CD4-positive, alpha-beta memory T cell (primary cell): ENCODE measurements at regions not wholly inside any gene's neighbourhood (a gene's known extent, or its start where the extent isn't known, plus 50 kb on each side); places are given as distances from the start of the nearest gene placed in this dataset.

ENCODE experiments used
- CTCF ChIA-PET: fragments of 350-600 bp; sonication (Branson Sonifier 250); formaldehyde crosslinking; loops from one replicate; lab custom pipeline; 2021; ENCODE audit warnings: inconsistent platforms; ENCODE audit not compliant: partially characterized antibody; lab: Charles Lee
- POLR2A ChIA-PET: fragments of 350-600 bp; sonication (Branson Sonifier 250); formaldehyde crosslinking; loops from one replicate; lab custom pipeline; 2021; ENCODE audit not compliant: partially characterized antibody; lab: Charles Lee
- DNase-seq, 5 donors: peaks; one replicate each; pipeline versions ENCODE4 v3.0.0 to v3.0.0-alpha.2; 2020 to 2022; ENCODE audit warnings: mixed read lengths in 1 of 5
- H3K27ac ChIP-seq: one replicate; pipeline ENCODE4 v1.7.0; 2013; ENCODE audit warnings: low read depth, low read length
- H3K27me3 ChIP-seq: 2 replicates; pipeline ENCODE4 v1.7.0; 2013; ENCODE audit warnings: mild to moderate bottlenecking, low read length, moderate library complexity; ENCODE audit not compliant: insufficient read depth
- H3K36me3 ChIP-seq: 2 replicates; pipeline ENCODE4 v1.7.0; 2013; ENCODE audit warnings: mild to moderate bottlenecking, low read length, moderate library complexity; ENCODE audit not compliant: insufficient read depth
- H3K4me1 ChIP-seq: 2 replicates; pipeline ENCODE4 v1.7.0; 2013; ENCODE audit warnings: mild to moderate bottlenecking, low read length, moderate library complexity; ENCODE audit not compliant: insufficient read depth
- H3K4me3 ChIP-seq, 2 donors: one replicate each; pipeline ENCODE4 v1.7.0; 2013; ENCODE audit warnings: low read length in 2 of 2, mild to moderate bottlenecking in 1 of 2
- H3K9me3 ChIP-seq, 2 donors: one replicate each; pipeline ENCODE4 v1.7.0; 2013; ENCODE audit warnings: low read length in 2 of 2, control low read depth in 1 of 2; ENCODE audit not compliant: control insufficient read depth in 1 of 2
- H3K27ac Mint-ChIP-seq, 7 donors: one replicate each; pipeline ENCODE4 v1.8.0; 2020 to 2021; ENCODE audit warnings: mixed read lengths in 7 of 7, mild to moderate bottlenecking in 6 of 7, inconsistent platforms in 3 of 7, moderate library complexity in 3 of 7
- H3K27me3 Mint-ChIP-seq, 2 donors: one replicate each; pipeline ENCODE4 v1.8.0; 2020 to 2021; ENCODE audit warnings: mixed read lengths in 2 of 2
- H3K36me3 Mint-ChIP-seq, 2 donors: one replicate each; pipeline ENCODE4 v1.8.0; 2020 to 2021; ENCODE audit warnings: mixed read lengths in 2 of 2, inconsistent platforms in 1 of 2, mild to moderate bottlenecking in 1 of 2
- H3K4me1 Mint-ChIP-seq, 4 donors: one replicate each; pipeline ENCODE4 v1.8.0; 2020 to 2021; ENCODE audit warnings: mixed read lengths in 4 of 4, mild to moderate bottlenecking in 1 of 4
- H3K4me3 Mint-ChIP-seq, 8 donors: one replicate each; pipeline ENCODE4 v1.8.0; 2020 to 2021; ENCODE audit warnings: mixed read lengths in 8 of 8, mild to moderate bottlenecking in 7 of 8, moderate library complexity in 6 of 8, inconsistent platforms in 3 of 8
- H3K9me3 Mint-ChIP-seq, 8 donors: one replicate each; pipeline ENCODE4 v1.8.0; 2020 to 2021; ENCODE audit warnings: mixed read lengths in 8 of 8, mild to moderate bottlenecking in 5 of 8, inconsistent platforms in 3 of 8, moderate library complexity in 1 of 8
- intact Hi-C: fragments of 100-400 bp; cut with micrococcal nuclease; formaldehyde crosslinking; loops from one replicate; pipeline ENCODE4 v1.15.1; 2023

GRCh38 chr2:145682546-145683157 lies 1162.7 kb upstream of the ZEB2 start:
- POLR2A ChIA-PET: no interaction called here
- Histone ChIP-seq H3K4me3 (no peak overlapping the region), H3K27ac (no peak overlapping the region), H3K27me3 (no peaks in the 10 kb centered on the region), H3K4me1 (no peaks in the 10 kb centered on the region), H3K9me3 (no peaks in the 10 kb centered on the region), H3K36me3 (no peaks in the 10 kb centered on the region)
- no peak for DNase-seq
- no peaks in the 10 kb centered on the region for H3K36me3 Mint-ChIP-seq
- H3K9me3 Mint-ChIP-seq: peaks cover 0 to 10% (median 4%) of the 10 kb centered on the region in 8 donors
- CTCF ChIA-PET: no interaction called here
- no peak overlapping the region for H3K27ac Mint-ChIP-seq
- H3K4me1 Mint-ChIP-seq: no peaks in the 10 kb centered on the region
- intact Hi-C loops: no loop called here
- H3K4me3 Mint-ChIP-seq: no peak overlapping the region
- no peaks in the 10 kb centered on the region for H3K27me3 Mint-ChIP-seq

- Histone ChIP-seq H3K27ac (no peak overlapping the region), H3K4me1 (no peaks in the 10 kb centered on the region), H3K27me3 (no peaks in the 10 kb centered on the region), H3K36me3 (no peaks in the 10 kb centered on the region), H3K4me3 (no peak overlapping the region), H3K9me3 (no peaks in the 10 kb centered on the region)
- DNase-seq: no peak
- Mint-ChIP-seq H3K4me3 (no peak overlapping the region), H3K27me3 (no peaks in the 10 kb centered on the region), H3K9me3 (peaks cover 0 to 10% (median 3%) of the 10 kb centered on the region in 8 donors), H3K27ac (no peak overlapping the region), H3K4me1 (no peaks in the 10 kb centered on the region), H3K36me3 (no peaks in the 10 kb centered on the region)
- CTCF ChIA-PET: no interaction called here
- intact Hi-C loops: no loop called here
- POLR2A ChIA-PET: no interaction called here
Measured at GRCh38 chr2:145680276-145680675, 1160.4 kb upstream of the ZEB2 start.

GRCh38 chr2:145677371-145677770 lies 1157.5 kb upstream of the ZEB2 start:
- ChIA-PET POLR2A (no interaction called here), CTCF (no interaction called here)
- no peak overlapping the region for H3K4me3 ChIP-seq
- H3K27me3 ChIP-seq: no peaks in the 10 kb centered on the region
- H3K4me1 ChIP-seq: no peaks in the 10 kb centered on the region
- no peak overlapping the region for H3K27ac Mint-ChIP-seq
- H3K27ac ChIP-seq: no peak overlapping the region
- H3K27me3 Mint-ChIP-seq: no peaks in the 10 kb centered on the region
- no peak for DNase-seq
- H3K36me3 ChIP-seq: no peaks in the 10 kb centered on the region
- no peaks in the 10 kb centered on the region for H3K9me3 ChIP-seq
- no peaks in the 10 kb centered on the region for H3K4me1 Mint-ChIP-seq
- no peaks in the 10 kb centered on the region for H3K36me3 Mint-ChIP-seq
- H3K4me3 Mint-ChIP-seq: no peak overlapping the region
- peaks cover 0 to 10% (median 3%) of the 10 kb centered on the region in 8 donors for H3K9me3 Mint-ChIP-seq
- intact Hi-C loops: no loop called here

DNA sequence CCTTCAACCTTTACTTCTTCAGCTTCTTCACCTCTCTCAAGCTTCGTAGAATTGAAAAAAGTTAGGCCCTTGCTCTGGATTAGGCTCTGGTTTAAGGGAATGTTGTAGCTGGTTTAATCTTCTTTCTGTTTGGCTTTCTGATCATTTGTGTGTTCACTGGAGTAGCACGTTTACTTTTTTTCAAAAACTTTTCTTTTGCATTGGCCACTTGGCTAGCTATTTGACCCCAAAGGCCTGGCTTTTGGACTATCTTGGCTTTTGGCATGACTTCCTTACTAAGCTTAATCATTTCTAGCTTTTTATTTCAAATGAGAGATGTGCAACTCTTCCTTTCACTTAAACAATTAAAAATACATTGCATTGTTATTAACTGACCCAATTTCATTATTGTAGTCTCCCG lies 1154.8 kb upstream of the ZEB2 start:
- DNase-seq: no peak
- CTCF ChIA-PET: no interaction called here
- Histone ChIP-seq H3K4me1 (no peaks in the 10 kb centered on the region), H3K27me3 (no peaks in the 10 kb centered on the region), H3K4me3 (no peak overlapping the region), H3K36me3 (no peaks in the 10 kb centered on the region), H3K9me3 (no peaks in the 10 kb centered on the region), H3K27ac (no peak overlapping the region)
- intact Hi-C loops: no loop called here
- POLR2A ChIA-PET: no interaction called here
- Mint-ChIP-seq H3K27ac (no peak overlapping the region), H3K4me1 (no peaks in the 10 kb centered on the region), H3K4me3 (no peak overlapping the region), H3K36me3 (no peaks in the 10 kb centered on the region), H3K27me3 (no peaks in the 10 kb centered on the region), H3K9me3 (peaks cover 0 to 8% (median 2%) of the 10 kb centered on the region in 8 donors)

- ChIA-PET POLR2A (no interaction called here), CTCF (no interaction called here)
- Histone ChIP-seq H3K27ac (no peak overlapping the region), H3K36me3 (no peaks in the 10 kb centered on the region), H3K9me3 (no peaks in the 10 kb centered on the region), H3K4me1 (no peaks in the 10 kb centered on the region), H3K27me3 (no peaks in the 10 kb centered on the region), H3K4me3 (no peak overlapping the region)
- H3K4me1 Mint-ChIP-seq: no peaks in the 10 kb centered on the region
- no peak for DNase-seq
- no peaks in the 10 kb centered on the region for H3K27me3 Mint-ChIP-seq
- no peaks in the 10 kb centered on the region for H3K36me3 Mint-ChIP-seq
- peaks cover 0 to 7% (median under 1%) of the 10 kb centered on the region in 8 donors for H3K9me3 Mint-ChIP-seq
- H3K4me3 Mint-ChIP-seq: no peak overlapping the region
- intact Hi-C loops: no loop called here
- H3K27ac Mint-ChIP-seq: no peak overlapping the region
Measured at GRCh38 chr2:145669301-145669700, 1149.4 kb upstream of the ZEB2 start.

GRCh38 chr2:145666552-145666951 lies 1146.6 kb upstream of the ZEB2 start:
- no peaks in the 10 kb centered on the region for H3K36me3 ChIP-seq
- H3K4me3 ChIP-seq: no peak overlapping the region
- no peaks in the 10 kb centered on the region for H3K4me1 ChIP-seq
- Mint-ChIP-seq H3K36me3 (no peaks in the 10 kb centered on the region), H3K4me3 (no peak overlapping the region), H3K27me3 (no peaks in the 10 kb centered on the region), H3K9me3 (peaks cover 0 to 7% (median 2%) of the 10 kb centered on the region in 8 donors), H3K4me1 (no peaks in the 10 kb centered on the region), H3K27ac (no peak overlapping the region)
- ChIA-PET CTCF (no interaction called here), POLR2A (no interaction called here)
- no peaks in the 10 kb centered on the region for H3K9me3 ChIP-seq
- intact Hi-C loops: no loop called here
- no peak for DNase-seq
- no peak overlapping the region for H3K27ac ChIP-seq
- H3K27me3 ChIP-seq: no peaks in the 10 kb centered on the region

- no peak overlapping the region for H3K27ac Mint-ChIP-seq
- POLR2A ChIA-PET: no interaction called here
- CTCF ChIA-PET: no interaction called here
- Histone ChIP-seq H3K4me3 (no peak overlapping the region), H3K27ac (no peak overlapping the region), H3K27me3 (no peaks in the 10 kb centered on the region), H3K4me1 (no peaks in the 10 kb centered on the region), H3K36me3 (no peaks in the 10 kb centered on the region), H3K9me3 (no peaks in the 10 kb centered on the region)
- peaks cover 0 to 3% (median 0%) of the 10 kb centered on the region in 8 donors for H3K9me3 Mint-ChIP-seq
- H3K4me3 Mint-ChIP-seq: no peak overlapping the region
- H3K27me3 Mint-ChIP-seq: no peaks in the 10 kb centered on the region
- H3K36me3 Mint-ChIP-seq: no peaks in the 10 kb centered on the region
- intact Hi-C loops: no loop called here
- no peaks in the 10 kb centered on the region for H3K4me1 Mint-ChIP-seq
- no peak for DNase-seq
Measured at GRCh38 chr2:145657265-145657664, 1137.3 kb upstream of the ZEB2 start.
